ENCODE measurements at regions not wholly inside any gene's neighbourhood (a gene's known extent, or its start where the extent isn't known, plus 50 kb on each side); places are given as distances from the start of the nearest gene placed in this dataset.

DNA sequence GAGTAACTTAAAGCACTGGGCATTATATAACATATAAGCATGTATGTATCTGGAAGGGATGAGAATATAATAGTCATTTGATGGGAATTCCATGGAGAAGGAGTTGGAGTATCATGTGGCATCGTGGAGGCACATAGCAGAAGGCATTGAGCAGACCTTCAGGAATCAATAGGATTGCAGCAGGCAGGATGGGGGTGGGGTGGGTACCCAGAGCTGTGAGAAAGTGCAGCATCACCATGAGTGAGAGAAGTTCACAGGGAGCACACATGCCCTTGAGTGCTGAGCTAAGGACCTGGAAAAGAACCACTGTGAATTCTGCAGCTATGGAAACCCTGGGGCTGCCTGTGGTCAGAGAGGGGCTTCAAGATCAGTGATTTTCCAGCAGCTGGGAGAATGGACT, 57.3 kb downstream of the MED10 start:
- whole genome bisulfite sequencing, 10 experiments = 0 to 60% (median 0%) methylated on average over 1 of the region's 1 CpG; no CpG with 5 or more reads in 7 of the 10 experiments
- in situ Hi-C loops (cut with MboI; ENCODE audit: low pct_unique_long_range_greater_than_20kb in 2 of 9, low sequenced_read_pairs in 9 of 9, unreplicated experiment in 9 of 9) = no loop called here
- Histone ChIP-seq H3K27ac (no peak overlapping the region), H3K4me1 (replicated peaks in 1 of 2) (peaks cover 0 to 26% of the 10 kb centered on the region in 2 donors), H3K4me3 (no peak overlapping the region)
- ATAC-seq (replicated peaks in 6 of 8) = no peak

- Histone ChIP-seq H3K27ac (no peak overlapping the region), H3K4me1 (replicated peaks in 1 of 2) (peaks cover 0 to 20% of the 10 kb centered on the region in 2 donors), H3K4me3 (no peak overlapping the region)
- ATAC-seq (replicated peaks in 6 of 8) = no peak
- in situ Hi-C loops (cut with MboI; ENCODE audit: low pct_unique_long_range_greater_than_20kb in 2 of 9, low sequenced_read_pairs in 9 of 9, unreplicated experiment in 9 of 9) = no loop called here
- 28 to 97% (median 68%) methylated on average over 1 to 6 of the region's 8 CpGs; no CpG with 5 or more reads in 6 of the 10 experiments for WGBS, 10 experiments
Measured at GRCh38 chr5:6319116-6319515, 59.2 kb downstream of the MED10 start.

GRCh38 chr5:6317116-6317798, 61.1 kb downstream of the MED10 start:
- peak; percentile 13 to 95 (median 80) for ATAC-seq (replicated peaks in 6 of 8)

DNA sequence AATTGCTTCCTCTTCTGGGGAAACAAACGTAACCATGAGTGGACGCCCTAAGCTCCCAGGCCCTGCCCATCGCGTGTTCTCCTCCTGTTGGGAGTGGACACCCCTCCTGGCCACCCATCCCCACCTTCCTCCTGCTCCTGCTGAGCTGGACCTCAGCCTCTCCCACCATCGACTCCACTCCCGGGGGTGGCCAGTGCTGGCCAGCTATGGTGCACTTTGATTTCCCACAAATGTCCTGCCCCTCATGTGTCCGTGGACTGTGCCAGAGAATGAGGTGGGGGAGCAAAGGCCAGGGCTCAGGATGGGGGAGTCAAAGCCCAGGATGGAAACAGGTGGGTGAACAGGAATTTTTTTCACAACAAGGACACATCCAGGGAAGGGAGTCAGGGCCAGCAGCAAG, 62.8 kb downstream of the MED10 start:
- Histone ChIP-seq H3K27ac (no peak overlapping the region), H3K4me1 (replicated peaks in 1 of 2) (peaks cover 0 to 32% of the 10 kb centered on the region in 2 donors), H3K4me3 (no peak overlapping the region)
- 0 to 80% (median 46%) methylated on average over 1 to 7 of the region's 7 CpGs; no CpG with 5 or more reads in 3 of the 10 experiments for WGBS, 10 experiments
- ATAC-seq (replicated peaks in 6 of 8) = no peak
- in situ Hi-C loops (cut with MboI; ENCODE audit: low pct_unique_long_range_greater_than_20kb in 2 of 9, low sequenced_read_pairs in 9 of 9, unreplicated experiment in 9 of 9) = no loop called here

More at GRCh38 chr5:6317116-6317798, 61.1 kb downstream of the MED10 start:
- Histone ChIP-seq H3K4me1 (replicated peaks in 1 of 2) (peaks cover 0 to 23% of the 10 kb centered on the region in 2 donors), H3K27ac (no peak overlapping the region), H3K4me3 (no peak overlapping the region)
- in situ Hi-C loops (cut with MboI; ENCODE audit: low pct_unique_long_range_greater_than_20kb in 2 of 9, low sequenced_read_pairs in 9 of 9, unreplicated experiment in 9 of 9) = no loop called here
- WGBS, 10 experiments = 0 to 90% (median 53%) methylated on average over 1 to 4 of the region's 4 CpGs; no CpG with 5 or more reads in 2 of the 10 experiments

DNA sequence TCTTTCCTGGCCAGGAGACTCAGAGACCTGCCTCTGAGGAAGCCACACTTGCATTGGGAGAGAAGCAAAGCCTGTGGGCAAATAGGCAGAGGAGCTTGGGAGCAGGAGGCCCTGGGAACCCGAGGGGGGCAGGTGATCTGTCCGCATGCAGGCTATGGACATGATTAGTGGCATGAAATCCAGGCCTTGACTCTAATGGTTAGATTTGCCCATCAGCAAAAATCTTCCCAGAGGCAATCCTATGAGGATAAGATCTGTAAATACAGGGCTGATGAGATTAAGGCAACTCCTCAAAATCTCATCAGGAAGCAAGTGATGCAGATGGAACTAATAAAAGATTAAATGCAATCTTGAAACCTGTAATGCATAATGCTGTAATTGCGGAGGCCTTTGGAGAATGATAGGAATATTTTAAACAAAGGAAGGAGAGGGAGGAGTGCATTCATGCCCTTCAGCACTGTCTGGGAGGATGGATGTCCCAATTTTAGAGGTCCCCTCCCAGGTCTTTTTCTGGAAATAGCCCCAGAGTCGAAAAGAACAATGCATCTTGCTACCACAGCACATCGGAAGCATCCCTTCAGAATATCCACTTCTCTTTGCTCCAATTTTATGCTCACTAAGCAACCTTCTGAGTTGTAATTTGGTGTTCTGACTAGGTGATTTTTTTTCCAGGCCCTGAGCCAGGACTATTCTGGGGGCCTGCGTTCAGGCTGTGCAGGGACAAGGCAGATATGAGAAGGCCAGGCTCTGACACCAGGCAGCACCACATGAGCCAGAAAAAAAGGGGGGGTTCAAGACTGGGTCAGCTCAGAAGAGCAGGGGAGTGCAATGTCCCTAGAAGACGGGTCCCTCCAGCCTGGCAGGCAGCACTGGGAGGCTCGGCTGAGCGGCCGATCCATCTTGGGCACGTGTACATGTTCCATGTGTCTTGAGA, 66.5 kb downstream of the MED10 start:
- peak in 3 of 8 experiments; percentile 16 to 62 (median 46) for ATAC-seq (replicated peaks in 6 of 8)
- 10 to 64% (median 37%) methylated on average over 2 to 5 of the region's 11 CpGs; no CpG with 5 or more reads in 2 of the 10 experiments for WGBS, 10 experiments
- H3K4me1 ChIP-seq (replicated peaks in 1 of 2) = peaks cover 0 to 24% of the 10 kb centered on the region in 2 donors
- H3K27ac ChIP-seq = peak overlapping the region in 1 of 2 donors; percentile 10
- in situ Hi-C loops (cut with MboI; ENCODE audit: low pct_unique_long_range_greater_than_20kb in 2 of 9, low sequenced_read_pairs in 9 of 9, unreplicated experiment in 9 of 9) = no loop called here
- no peak overlapping the region for H3K4me3 ChIP-seq

DNA sequence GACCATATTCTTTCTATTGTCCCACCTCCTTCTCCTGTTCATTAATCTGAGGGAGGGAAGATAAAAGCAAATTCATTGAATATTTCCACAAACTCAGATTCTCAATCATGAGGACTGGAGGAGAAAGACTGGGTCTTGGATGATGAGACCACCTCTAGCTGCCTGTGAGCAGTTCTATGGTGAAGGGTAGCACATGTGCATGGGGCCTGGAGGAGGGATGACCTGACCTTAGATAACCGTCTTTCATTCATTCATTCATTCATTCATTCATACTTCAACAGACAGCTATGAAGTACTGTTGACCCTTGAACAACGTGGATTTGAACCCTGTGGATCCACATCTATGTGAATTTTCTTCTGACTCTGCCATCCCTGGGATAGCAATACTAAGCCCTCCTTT, 68.4 kb downstream of the MED10 start:
- in situ Hi-C loops (cut with MboI; ENCODE audit: low pct_unique_long_range_greater_than_20kb in 2 of 9, low sequenced_read_pairs in 9 of 9, unreplicated experiment in 9 of 9) = no loop called here
- Histone ChIP-seq H3K4me3 (no peak overlapping the region), H3K4me1 (replicated peaks in 1 of 2) (peaks cover 0 to 20% of the 10 kb centered on the region in 2 donors), H3K27ac (no peak overlapping the region)
- whole genome bisulfite sequencing, 10 experiments = 0 to 67% (median 14%) methylated on average over 1 to 2 of the region's 2 CpGs; no CpG with 5 or more reads in 4 of the 10 experiments
- ATAC-seq (replicated peaks in 6 of 8) = no peak

DNA sequence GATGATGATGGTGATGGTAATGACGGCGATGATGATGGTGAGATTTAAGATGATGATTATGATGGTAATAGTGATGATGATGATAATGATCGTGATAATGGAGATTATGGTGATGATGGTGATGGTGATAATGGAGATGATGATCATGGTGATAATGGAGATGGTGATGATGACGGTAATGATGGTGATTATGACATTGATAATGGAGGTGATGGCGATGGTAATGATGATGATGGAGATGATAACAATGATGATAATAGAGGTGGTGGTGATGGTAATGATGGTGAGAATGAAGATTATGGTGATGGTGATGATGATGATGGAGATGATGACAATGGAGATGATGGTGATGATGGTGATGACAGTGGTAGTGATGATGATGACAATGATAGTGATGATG, 69.7 kb downstream of the MED10 start:
- in situ Hi-C loops (cut with MboI; ENCODE audit: low pct_unique_long_range_greater_than_20kb in 2 of 9, low sequenced_read_pairs in 9 of 9, unreplicated experiment in 9 of 9) = no loop called here
- WGBS, 10 experiments = 20 to 93% (median 73%) methylated on average over 1 to 5 of the region's 5 CpGs

DNA sequence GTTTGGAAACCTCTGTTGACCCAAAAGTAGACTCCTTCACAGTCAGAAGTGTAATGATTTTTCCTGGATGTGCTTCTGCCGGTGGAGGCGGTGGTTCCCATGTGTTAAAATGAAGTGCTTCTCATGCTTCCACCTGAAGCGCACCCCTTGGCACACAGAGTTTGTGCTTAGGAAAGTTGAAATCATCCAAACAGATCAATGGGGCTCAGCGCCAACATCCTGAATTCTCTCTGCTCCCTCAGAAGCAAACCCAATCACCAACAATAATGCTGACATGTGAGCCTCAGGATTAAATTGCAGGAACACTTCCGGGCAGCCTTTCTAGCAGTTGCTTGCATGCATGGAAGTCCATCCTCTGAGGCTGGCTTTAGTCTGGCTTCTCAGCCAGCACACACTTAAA, 71.0 kb downstream of the MED10 start:
- H3K27ac ChIP-seq = no peak overlapping the region
- in situ Hi-C loops (cut with MboI; ENCODE audit: low pct_unique_long_range_greater_than_20kb in 2 of 9, low sequenced_read_pairs in 9 of 9, unreplicated experiment in 9 of 9) = no loop called here
- WGBS, 10 experiments = 0 to 80% (median 60%) methylated on average over 1 to 5 of the region's 5 CpGs; no CpG with 5 or more reads in 1 of the 10 experiments
- peaks cover 0 to 28% of the 10 kb centered on the region in 2 donors for H3K4me1 ChIP-seq (replicated peaks in 1 of 2)
- H3K4me3 ChIP-seq = no peak overlapping the region
- ATAC-seq (replicated peaks in 6 of 8) = no peak

More for the DNA sequence above, 69.7 kb downstream of the MED10 start:
- no peak for ATAC-seq (replicated peaks in 6 of 8)
- no peak overlapping the region for H3K27ac ChIP-seq
- no peak overlapping the region for H3K4me3 ChIP-seq
- peaks cover 0 to 20% of the 10 kb centered on the region in 2 donors for H3K4me1 ChIP-seq (replicated peaks in 1 of 2)

- no peak overlapping the region for H3K27ac ChIP-seq
- in situ Hi-C loops (cut with MboI; ENCODE audit: low pct_unique_long_range_greater_than_20kb in 2 of 9, low sequenced_read_pairs in 9 of 9, unreplicated experiment in 9 of 9) = no loop called here
- H3K4me3 ChIP-seq = no peak overlapping the region
- 0 to 100% (median 43%) methylated on average over 1 to 6 of the region's 6 CpGs for WGBS, 10 experiments
- peaks cover 6 to 27% of the 10 kb centered on the region in 2 donors for H3K4me1 ChIP-seq (replicated peaks in 1 of 2)
- ATAC-seq (replicated peaks in 6 of 8) = peak in 1 of 8 experiments; percentile 58
Measured at GRCh38 chr5:6305853-6306252, 72.5 kb downstream of the MED10 start.

- in situ Hi-C loops (cut with MboI; ENCODE audit: low pct_unique_long_range_greater_than_20kb in 2 of 9, low sequenced_read_pairs in 9 of 9, unreplicated experiment in 9 of 9) = no loop called here
- Histone ChIP-seq H3K4me1 (replicated peaks in 1 of 2) (peaks cover 6 to 27% of the 10 kb centered on the region in 2 donors), H3K27ac (no peak overlapping the region), H3K4me3 (no peak overlapping the region)
- WGBS, 10 experiments = 0 to 71% (median 18%) methylated on average over 1 to 4 of the region's 5 CpGs; no CpG with 5 or more reads in 4 of the 10 experiments
- peak in 1 of 8 experiments; percentile 26 for ATAC-seq (replicated peaks in 6 of 8)
Measured at GRCh38 chr5:6302684-6303083, 75.7 kb downstream of the MED10 start.

DNA sequence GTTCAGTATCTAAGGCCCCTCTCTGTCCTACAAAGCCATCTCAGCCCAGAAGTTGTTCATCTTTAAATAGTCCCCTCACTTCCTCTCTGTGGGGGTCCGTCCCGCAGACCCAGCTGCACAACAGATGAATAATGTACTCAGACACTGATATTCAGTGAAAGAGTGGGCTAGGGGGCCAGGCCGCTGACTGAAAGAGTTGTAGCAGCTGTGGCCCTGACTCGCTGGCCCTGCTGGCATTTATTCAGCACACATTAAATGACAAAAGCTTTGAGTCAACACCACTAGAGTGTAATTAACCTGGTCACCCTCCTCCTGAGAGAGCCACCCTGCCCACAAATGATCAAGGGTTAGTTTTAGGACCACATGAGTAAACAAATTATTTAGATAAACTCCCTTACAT, 76.3 kb downstream of the MED10 start:
- Histone ChIP-seq H3K4me1 (replicated peaks in 1 of 2) (peaks cover 6 to 22% of the 10 kb centered on the region in 2 donors), H3K27ac (no peak overlapping the region), H3K4me3 (no peak overlapping the region)
- in situ Hi-C loops (cut with MboI; ENCODE audit: low pct_unique_long_range_greater_than_20kb in 2 of 9, low sequenced_read_pairs in 9 of 9, unreplicated experiment in 9 of 9) = no loop called here
- peak in 5 of 8 experiments; percentile 16 to 68 (median 52) for ATAC-seq (replicated peaks in 6 of 8)
- WGBS, 10 experiments = 0 to 40% (median 13%) methylated on average over 1 to 4 of the region's 4 CpGs; no CpG with 5 or more reads in 3 of the 10 experiments

GRCh38 chr5:6296524-6296923, 81.8 kb downstream of the MED10 start:
- Histone ChIP-seq H3K4me3 (no peak overlapping the region), H3K4me1 (replicated peaks in 1 of 2) (peaks cover 0 to 1% of the 10 kb centered on the region in 2 donors), H3K27ac (no peak overlapping the region)
- no peak for ATAC-seq (replicated peaks in 6 of 8)
- WGBS, 10 experiments = 40 to 100% (median 79%) methylated on average over 3 to 8 of the region's 8 CpGs; no CpG with 5 or more reads in 1 of the 10 experiments
- in situ Hi-C loops (cut with MboI; ENCODE audit: low pct_unique_long_range_greater_than_20kb in 2 of 9, low sequenced_read_pairs in 9 of 9, unreplicated experiment in 9 of 9) = no loop called here

DNA sequence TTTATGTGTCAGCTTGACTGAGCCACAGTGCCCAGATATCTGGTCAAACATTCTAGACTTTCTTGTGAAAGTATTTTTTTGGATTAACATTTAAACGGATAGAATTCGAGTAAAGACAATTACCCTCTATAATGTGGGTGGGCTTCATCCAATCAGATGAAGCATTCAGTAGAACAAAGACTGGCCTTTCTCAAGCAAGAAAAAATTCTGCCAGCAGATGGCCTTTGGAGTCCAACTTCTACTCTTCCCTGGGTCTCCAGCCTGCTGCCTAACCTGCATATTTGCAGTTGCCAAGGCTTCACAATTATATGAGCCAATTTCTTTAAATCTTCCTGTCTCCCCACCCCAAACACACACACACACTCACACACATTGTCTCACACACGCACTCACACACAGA, 86.4 kb downstream of the MED10 start:
- in situ Hi-C loops (cut with MboI; ENCODE audit: low pct_unique_long_range_greater_than_20kb in 2 of 9, low sequenced_read_pairs in 9 of 9, unreplicated experiment in 9 of 9) = no loop called here
- WGBS, 10 experiments = 0 to 23% (median 10%) methylated on average over 1 to 3 of the region's 3 CpGs; no CpG with 5 or more reads in 1 of the 10 experiments
- H3K27ac ChIP-seq = no peak overlapping the region
- H3K4me1 ChIP-seq (replicated peaks in 1 of 2) = peaks cover 3 to 23% of the 10 kb centered on the region in 2 donors
- no peak overlapping the region for H3K4me3 ChIP-seq
- peak in 3 of 8 experiments; percentile 37 to 59 (median 50) for ATAC-seq (replicated peaks in 6 of 8)

All from motor neuron (in vitro differentiated cells).